Spleen (tissue), 7 donors: ENCODE measurements at regions not wholly inside any gene's neighbourhood (a gene's known extent, or its start where the extent isn't known, plus 50 kb on each side); places are given as distances from the start of the nearest gene placed in this dataset.

ENCODE experiments used
- CTCF ChIP-seq, 11 experiments: fragments of 200-600 bp in 7 of 11; fragments of 450-650 bp in 4 of 11; sonication (generic) in 4 of 11; IDR thresholded peaks in 8 of 11; conservative IDR thresholded peaks in 3 of 11; 1 replicate in 7 of 11; 2 replicates in 4 of 11; pipeline versions ENCODE4 v1.4.0 to v1.8.0; 2016 to 2021; ENCODE audit warnings: antibody characterized with exemption in 11 of 11, inconsistent platforms in 4 of 11, mild to moderate bottlenecking in 1 of 11
- POLR2AphosphoS5 ChIP-seq, 3 donors: sonication (generic); formaldehyde crosslinking; IDR thresholded peaks; one replicate each; pipeline ENCODE4 v1.5.1; 2017; ENCODE audit warnings: antibody characterized with exemption in 3 of 3
- donor health status: DM: no; HTN: no; CAD: no; lungs with moderate emphysema.
- donor health status: DM: no; HTN: no; CAD: no.
- donor health status: DM: no; HTN: no; CAD: no.

DNA sequence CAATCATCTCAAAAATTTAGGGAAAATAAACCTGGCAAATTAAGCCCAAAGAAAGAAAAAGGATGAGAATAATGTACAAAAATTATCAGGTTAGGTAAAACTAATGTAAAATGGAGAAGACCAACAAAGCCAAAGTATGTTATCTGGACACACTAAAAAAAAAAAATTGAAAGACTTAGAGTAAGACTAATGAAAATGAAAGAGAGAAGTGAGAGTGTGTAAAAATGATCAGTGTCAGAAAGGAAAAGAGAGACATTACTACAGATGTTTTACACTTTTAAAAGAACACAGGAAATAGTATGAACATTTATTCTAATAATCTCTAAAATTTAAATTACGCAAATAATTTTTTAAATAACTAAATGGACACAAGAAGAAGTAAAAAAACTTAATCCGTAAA is 573.3 kb upstream of the NR2F2 start:
- no peak for TF ChIP-seq POLR2AphosphoS5 (IDR thresholded peaks at IDR 0.05)
- no peak for TF ChIP-seq CTCF (IDR thresholded peaks at IDR 0.05 in 8 of 11, conservative IDR thresholded peaks at IDR 0.05 in 3 of 11)
